Keratinocyte (primary cell): ENCODE measurements at regions not wholly inside any gene's neighbourhood (a gene's known extent, or its start where the extent isn't known, plus 50 kb on each side); places are given as distances from the start of the nearest gene placed in this dataset.

Source experiments
- DNase-seq: peaks from one replicate; pipeline ENCODE4 v3.0.0-alpha.2; 2011; ENCODE audit warnings: low read depth, missing footprints, low spot score
- FAIRE-seq: peaks from 2 replicates; lab custom pipeline; 2011; peaks lifted over from hg19 to GRCh38; lab: Jason Lieb, UNC
- H2AFZ ChIP-seq: 2 replicates; pipeline ENCODE4 v1.6.0; 2012; ENCODE audit warnings: low read length, control low read depth, inconsistent platforms; ENCODE audit not compliant: control insufficient read depth
- H3K27ac ChIP-seq: 2 replicates; pipeline ENCODE4 v1.5.1; 2011; ENCODE audit warnings: low read length; ENCODE audit not compliant: control insufficient read depth, insufficient read depth
- H3K27me3 ChIP-seq: 3 replicates; pipeline ENCODE4 v1.6.0; 2011; ENCODE audit warnings: low read length; ENCODE audit not compliant: control insufficient read depth, insufficient read depth; ENCODE audit errors: extremely low read depth
- H3K36me3 ChIP-seq, 2 experiments: 2 replicates in 1 of 2; 3 replicates in 1 of 2; pipeline ENCODE4 v1.5.1; 2011; ENCODE audit warnings: low read length in 2 of 2, mild to moderate bottlenecking in 1 of 2; ENCODE audit not compliant: control insufficient read depth in 2 of 2, insufficient read depth in 2 of 2; ENCODE audit errors: extremely low read depth in 1 of 2
- H3K4me1 ChIP-seq: 3 replicates; pipeline ENCODE4 v1.5.1; 2011; ENCODE audit warnings: low read length; ENCODE audit not compliant: control insufficient read depth, insufficient read depth; ENCODE audit errors: extremely low read depth
- H3K4me2 ChIP-seq: 3 replicates; pipeline ENCODE4 v1.6.0; 2011; ENCODE audit warnings: low read depth, low read length; ENCODE audit not compliant: control insufficient read depth, insufficient read depth; ENCODE audit errors: extremely low read depth
- H3K4me3 ChIP-seq, 3 experiments: fragments of 200-600 bp in 1 of 3; sonication (generic) in 1 of 3; 2 replicates in 2 of 3; 3 replicates in 1 of 3; pipeline ENCODE4 v1.5.1; 2011 to 2016; ENCODE audit warnings: low read length in 3 of 3, mild to moderate bottlenecking in 3 of 3, control low read depth in 2 of 3, inconsistent platforms in 1 of 3, low read depth in 1 of 3, mixed read lengths in 1 of 3, mixed run types in 1 of 3, moderate library complexity in 1 of 3; ENCODE audit not compliant: control insufficient read depth in 2 of 3, insufficient read depth in 2 of 3; ENCODE audit errors: extremely low read depth in 1 of 3
- H3K79me2 ChIP-seq: 2 replicates; pipeline ENCODE4 v1.6.0; 2012; ENCODE audit warnings: low read length; ENCODE audit not compliant: control insufficient read depth, insufficient read depth
- H3K9ac ChIP-seq: 3 replicates; pipeline ENCODE4 v1.6.0; 2011; ENCODE audit warnings: low read length; ENCODE audit not compliant: control insufficient read depth, insufficient read depth; ENCODE audit errors: extremely low read depth
- H3K9me1 ChIP-seq: 3 replicates; pipeline ENCODE4 v1.6.0; 2011; ENCODE audit warnings: low read length; ENCODE audit not compliant: control insufficient read depth, insufficient read depth; ENCODE audit errors: extremely low read depth
- H3K9me3 ChIP-seq: 2 replicates; pipeline ENCODE4 v1.5.1; 2012; ENCODE audit warnings: low read depth, low read length; ENCODE audit not compliant: control insufficient read depth
- H4K20me1 ChIP-seq: 3 replicates; pipeline ENCODE4 v1.6.0; 2011; ENCODE audit warnings: low read length; ENCODE audit not compliant: control insufficient read depth, insufficient read depth; ENCODE audit errors: extremely low read depth
- EZH2 ChIP-seq: IDR thresholded peaks from one replicate; pipeline ENCODE4 v1.6.1; 2012; ENCODE audit warnings: inconsistent platforms, mild to moderate bottlenecking, low read length, moderate library complexity
- dilution Hi-C: fragments of 300-500 bp; cut with MboI; formaldehyde crosslinking; loops from one replicate; pipeline ENCODE4 v1.7.0; 2020; ENCODE audit warnings: low sequenced_read_pairs; ENCODE audit not compliant: extremely low pct_ligation_motif_present
- TF ChIP-seq, protein P1 (sequence below), 3 experiments: IDR thresholded peaks in 1 of 3; conservative IDR thresholded peaks in 1 of 3; optimal IDR thresholded peaks in 1 of 3; 2 replicates in 2 of 3; 3 replicates in 1 of 3; pipeline versions ENCODE3 to v1.5.1; 2011; ENCODE audit warnings: low read length in 3 of 3, mild to moderate bottlenecking in 3 of 3, moderate library complexity in 2 of 3, control low read depth in 1 of 3, inconsistent platforms in 1 of 3; ENCODE audit not compliant: insufficient read depth in 2 of 3; ENCODE audit errors: extremely low read depth in 1 of 3

DNA sequence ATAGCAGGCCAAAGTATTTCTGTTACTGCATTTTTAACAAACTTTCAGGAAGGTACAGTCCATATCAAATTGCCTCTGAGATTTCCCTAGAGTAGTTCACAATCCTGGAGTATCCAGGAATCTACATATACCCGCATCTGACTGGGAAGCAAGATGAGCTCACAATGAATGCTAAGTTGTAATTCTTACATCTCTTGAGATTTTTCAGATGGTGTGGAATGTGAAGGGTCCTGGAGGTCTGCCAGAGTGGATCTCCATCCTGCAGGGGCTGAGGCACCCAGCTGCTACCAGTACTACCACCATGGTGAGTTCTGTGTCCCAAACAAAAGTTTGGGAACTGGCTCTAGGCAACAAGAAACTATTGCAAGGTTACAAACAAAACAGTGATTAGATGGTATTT lies 156.7 kb upstream of the CCDC54 start:
- Histone ChIP-seq H3K79me2 (no peaks in the 10 kb centered on the region), H3K27me3 (no peaks in the 10 kb centered on the region), H3K9me1 (no peaks in the 10 kb centered on the region), H2AFZ (peak overlapping the region; percentile 45), H3K27ac (no peak overlapping the region), H3K4me2 (no peak overlapping the region), H3K36me3 (no peaks in the 10 kb centered on the region), H3K4me3 (no peak overlapping the region), H4K20me1 (no peaks in the 10 kb centered on the region), H3K4me1 (peaks cover 38% of the 10 kb centered on the region), H3K9ac (no peak overlapping the region), H3K9me3 (no peaks in the 10 kb centered on the region)
- dilution Hi-C loops: no loop called here
- no peak for DNase-seq
- no peak for FAIRE-seq
- no peak for TF ChIP-seq EZH2
- TF ChIP-seq, protein P1, sequence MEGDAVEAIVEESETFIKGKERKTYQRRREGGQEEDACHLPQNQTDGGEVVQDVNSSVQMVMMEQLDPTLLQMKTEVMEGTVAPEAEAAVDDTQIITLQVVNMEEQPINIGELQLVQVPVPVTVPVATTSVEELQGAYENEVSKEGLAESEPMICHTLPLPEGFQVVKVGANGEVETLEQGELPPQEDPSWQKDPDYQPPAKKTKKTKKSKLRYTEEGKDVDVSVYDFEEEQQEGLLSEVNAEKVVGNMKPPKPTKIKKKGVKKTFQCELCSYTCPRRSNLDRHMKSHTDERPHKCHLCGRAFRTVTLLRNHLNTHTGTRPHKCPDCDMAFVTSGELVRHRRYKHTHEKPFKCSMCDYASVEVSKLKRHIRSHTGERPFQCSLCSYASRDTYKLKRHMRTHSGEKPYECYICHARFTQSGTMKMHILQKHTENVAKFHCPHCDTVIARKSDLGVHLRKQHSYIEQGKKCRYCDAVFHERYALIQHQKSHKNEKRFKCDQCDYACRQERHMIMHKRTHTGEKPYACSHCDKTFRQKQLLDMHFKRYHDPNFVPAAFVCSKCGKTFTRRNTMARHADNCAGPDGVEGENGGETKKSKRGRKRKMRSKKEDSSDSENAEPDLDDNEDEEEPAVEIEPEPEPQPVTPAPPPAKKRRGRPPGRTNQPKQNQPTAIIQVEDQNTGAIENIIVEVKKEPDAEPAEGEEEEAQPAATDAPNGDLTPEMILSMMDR (optimal IDR thresholded peaks at IDR 0.05 in 1 of 3, IDR thresholded peaks at IDR 0.05 in 1 of 3, conservative IDR thresholded peaks at IDR 0.05 in 1 of 3; ENCODE audit: extremely low read depth in 1 of 3, insufficient read depth in 2 of 3, low read length in 3 of 3): no peak

DNA sequence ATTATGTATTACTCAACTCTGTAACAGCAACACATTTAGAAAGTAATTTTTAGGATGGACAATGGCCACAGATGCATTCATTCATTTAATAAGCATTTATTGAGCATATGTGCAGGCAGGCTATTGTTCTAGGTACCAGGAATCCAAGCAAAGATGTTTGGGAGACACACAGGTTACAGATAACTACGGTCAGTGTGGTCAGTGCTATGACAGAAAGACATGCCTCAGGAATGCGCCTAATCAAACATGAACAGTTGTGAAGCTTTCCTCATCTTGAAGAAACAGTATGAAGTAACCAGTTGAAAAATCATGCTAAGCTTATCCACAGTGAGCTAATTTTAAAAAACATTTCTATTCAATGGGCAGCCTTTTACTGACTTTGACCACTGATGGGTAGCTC lies 155.4 kb upstream of the CCDC54 start:
- H3K79me2 ChIP-seq: no peaks in the 10 kb centered on the region
- no peak overlapping the region for H3K4me2 ChIP-seq
- no peak overlapping the region for H3K4me3 ChIP-seq
- TF ChIP-seq EZH2: no peak
- TF ChIP-seq, protein P1 (optimal IDR thresholded peaks at IDR 0.05 in 1 of 3, IDR thresholded peaks at IDR 0.05 in 1 of 3, conservative IDR thresholded peaks at IDR 0.05 in 1 of 3; ENCODE audit: extremely low read depth in 1 of 3, insufficient read depth in 2 of 3, low read length in 3 of 3): no peak
- H3K9me3 ChIP-seq: no peaks in the 10 kb centered on the region
- H3K27me3 ChIP-seq: no peaks in the 10 kb centered on the region
- no peaks in the 10 kb centered on the region for H3K36me3 ChIP-seq
- H3K27ac ChIP-seq: no peak overlapping the region
- DNase-seq (no peak), FAIRE-seq (no peak)
- H4K20me1 ChIP-seq: no peaks in the 10 kb centered on the region
- no peaks in the 10 kb centered on the region for H3K9me1 ChIP-seq
- H2AFZ ChIP-seq: no peak overlapping the region
- dilution Hi-C loops: no loop called here
- no peak overlapping the region for H3K9ac ChIP-seq
- peaks cover 27% of the 10 kb centered on the region for H3K4me1 ChIP-seq
